Activated CD8-positive, alpha-beta T cell treated with anti-CD3 and anti-CD28 coated beads for 36 hours (primary cell): ENCODE measurements at regions not wholly inside any gene's neighbourhood (a gene's known extent, or its start where the extent isn't known, plus 50 kb on each side); places are given as distances from the start of the nearest gene placed in this dataset.

Source experiments
- ATAC-seq: fragments of 200-7000 bp; cut with Tn5 transposase; one replicate; pipeline ENCODE4 v1.10.0; 2021; ENCODE audit warnings: mild to moderate bottlenecking, moderate library complexity
- CTCF ChIA-PET: fragments of 350-600 bp; sonication (Branson Sonifier 250); formaldehyde crosslinking; loops from one replicate; lab custom pipeline; 2021; ENCODE audit warnings: antibody characterized with exemption; lab: Charles Lee
- POLR2A ChIA-PET: fragments of 350-600 bp; sonication (Branson Sonifier 250); formaldehyde crosslinking; loops from one replicate; lab custom pipeline; 2021; ENCODE audit warnings: antibody characterized with exemption; lab: Charles Lee
- DNase-seq: peaks from one replicate; pipeline ENCODE4 v3.0.0-alpha.2; 2020
- H3K27ac Mint-ChIP-seq: one replicate; pipeline ENCODE4 v1.8.0; 2021; ENCODE audit warnings: mild to moderate bottlenecking, mixed read lengths
- H3K27me3 Mint-ChIP-seq: one replicate; pipeline ENCODE4 v1.8.0; 2021; ENCODE audit warnings: mixed read lengths
- H3K36me3 Mint-ChIP-seq: one replicate; pipeline ENCODE4 v1.8.0; 2021; ENCODE audit warnings: low read depth, mixed read lengths
- H3K4me1 Mint-ChIP-seq: one replicate; pipeline ENCODE4 v1.8.0; 2021; ENCODE audit warnings: low read depth, mixed read lengths
- H3K4me3 Mint-ChIP-seq: one replicate; pipeline ENCODE4 v1.8.0; 2021; ENCODE audit warnings: mild to moderate bottlenecking, moderate library complexity, mixed read lengths
- H3K9me3 Mint-ChIP-seq: one replicate; pipeline ENCODE4 v1.8.0; 2021; ENCODE audit warnings: mixed read lengths
- CTCF ChIP-seq: fragments of 200-600 bp; IDR thresholded peaks from one replicate; pipeline ENCODE4 v1.8.0; 2022; ENCODE audit warnings: antibody characterized with exemption, mild to moderate bottlenecking
- intact Hi-C: fragments of 100-400 bp; cut with micrococcal nuclease; formaldehyde crosslinking; loops from one replicate; pipeline ENCODE4 v1.10.0; 2022

DNA sequence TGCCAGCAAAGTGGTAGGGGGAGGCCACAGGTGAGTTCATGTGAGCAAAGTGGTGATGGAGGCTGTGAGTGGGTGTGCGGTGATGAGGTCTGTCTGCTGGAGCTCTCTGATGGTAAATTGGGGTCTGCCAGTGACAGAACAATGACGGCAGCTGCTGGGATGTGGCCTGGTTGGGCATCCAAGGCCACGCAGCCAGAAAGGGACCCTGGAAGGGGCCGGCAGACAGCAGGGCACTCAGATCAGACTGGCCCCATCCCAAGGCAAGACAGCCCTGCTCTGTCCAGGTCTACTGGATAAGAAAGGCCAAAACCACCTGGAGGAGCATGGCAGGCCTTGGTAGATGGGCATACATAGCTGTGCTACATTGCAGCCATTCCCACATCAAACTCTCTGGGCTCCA, 412.9 kb upstream of the RGMB start:
- H3K36me3 Mint-ChIP-seq: no peaks in the 10 kb centered on the region
- ChIA-PET CTCF (no interaction called here), POLR2A (no interaction called here)
- no peaks in the 10 kb centered on the region for H3K27me3 Mint-ChIP-seq
- no peak for TF ChIP-seq CTCF
- no peak overlapping the region for H3K27ac Mint-ChIP-seq
- DNase-seq (no peak), ATAC-seq (no peak)
- no peaks in the 10 kb centered on the region for H3K4me1 Mint-ChIP-seq
- no peak overlapping the region for H3K4me3 Mint-ChIP-seq
- intact Hi-C loops: no loop called here
- no peaks in the 10 kb centered on the region for H3K9me3 Mint-ChIP-seq

DNA sequence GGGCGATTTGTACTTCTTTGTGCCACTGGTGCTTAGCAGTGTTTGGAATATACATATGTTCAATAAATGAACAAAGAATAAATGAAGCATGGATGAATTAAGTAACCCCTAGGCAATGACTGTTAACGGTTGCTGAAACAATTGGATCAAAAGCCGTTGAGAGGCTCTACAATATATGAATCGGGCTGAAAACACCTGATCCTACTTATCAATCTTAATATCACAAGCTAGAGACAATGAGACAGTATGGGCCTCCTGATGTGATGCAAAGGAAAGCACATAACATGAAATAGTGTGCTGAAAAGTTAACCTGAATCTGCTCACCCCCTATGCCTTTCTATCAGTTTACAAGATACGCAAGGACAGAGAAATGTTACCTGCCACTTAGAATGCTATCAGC, 410.3 kb upstream of the RGMB start:
- TF ChIP-seq CTCF: no peak
- DNase-seq: no peak
- ATAC-seq: no peak
- no peaks in the 10 kb centered on the region for H3K27me3 Mint-ChIP-seq
- no peaks in the 10 kb centered on the region for H3K36me3 Mint-ChIP-seq
- no peaks in the 10 kb centered on the region for H3K4me1 Mint-ChIP-seq
- intact Hi-C loops: no loop called here
- H3K27ac Mint-ChIP-seq: no peak overlapping the region
- CTCF ChIA-PET: no interaction called here
- H3K9me3 Mint-ChIP-seq: no peaks in the 10 kb centered on the region
- H3K4me3 Mint-ChIP-seq: no peak overlapping the region
- POLR2A ChIA-PET: no interaction called here

DNA sequence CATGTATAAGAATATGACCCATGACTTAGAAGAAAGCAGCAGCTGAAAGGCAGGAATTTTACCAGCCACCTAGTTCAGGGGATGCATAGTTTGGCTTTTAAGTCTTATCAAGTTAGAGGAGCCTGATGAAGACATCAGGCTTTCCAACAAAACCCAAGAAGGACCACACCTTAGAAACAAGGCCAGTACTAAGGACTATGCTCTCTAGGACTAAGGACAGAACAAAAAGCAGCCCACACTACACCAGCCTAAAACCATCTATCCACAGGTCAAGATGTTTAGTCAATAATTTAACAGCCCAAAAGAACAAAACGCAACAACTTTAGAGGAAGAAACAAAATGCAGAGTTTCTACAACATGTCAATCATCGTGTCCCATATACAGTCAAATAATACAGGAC, 408.9 kb upstream of the RGMB start:
- no peak for ATAC-seq
- no peak overlapping the region for H3K27ac Mint-ChIP-seq
- no peak for TF ChIP-seq CTCF

DNA sequence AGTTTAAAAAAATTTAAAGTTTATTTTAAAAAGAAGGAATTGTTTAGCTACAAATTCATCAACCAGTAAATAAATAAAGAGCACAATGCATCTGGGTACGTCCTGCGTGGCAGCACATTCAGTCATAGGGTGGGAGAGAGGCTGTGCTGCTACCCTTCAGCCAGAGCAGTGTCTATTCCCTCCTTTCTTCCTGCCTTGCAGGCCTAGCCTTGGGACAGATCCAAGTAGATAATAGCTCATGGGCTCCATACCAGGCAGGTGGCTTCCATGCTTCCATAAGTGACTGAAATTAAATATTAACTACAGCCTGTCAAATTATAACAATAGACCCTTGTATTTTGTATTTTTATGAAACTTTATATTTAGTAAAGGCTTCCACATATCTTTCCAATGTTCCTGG, 408.3 kb upstream of the RGMB start:
- Mint-ChIP-seq H3K27ac (no peak overlapping the region), H3K9me3 (no peaks in the 10 kb centered on the region), H3K36me3 (no peaks in the 10 kb centered on the region), H3K4me1 (no peaks in the 10 kb centered on the region), H3K27me3 (no peaks in the 10 kb centered on the region), H3K4me3 (no peak overlapping the region)
- CTCF ChIA-PET: interaction anchor here (1.1 kb wide), 1 partner anchor 120 kb away, joined by 3 read pairs; no protein-coding TSS in a partner anchor
- TF ChIP-seq CTCF: no peak
- POLR2A ChIA-PET: no interaction called here
- no peak for ATAC-seq
- intact Hi-C loops: no loop called here
- no peak for DNase-seq

More for the DNA sequence above, 408.9 kb upstream of the RGMB start:
- Mint-ChIP-seq H3K27me3 (no peaks in the 10 kb centered on the region), H3K36me3 (no peaks in the 10 kb centered on the region), H3K4me1 (no peaks in the 10 kb centered on the region), H3K9me3 (no peaks in the 10 kb centered on the region), H3K4me3 (no peak overlapping the region)
- ChIA-PET POLR2A (no interaction called here), CTCF (no interaction called here)
- DNase-seq: no peak
- intact Hi-C loops: no loop called here

DNA sequence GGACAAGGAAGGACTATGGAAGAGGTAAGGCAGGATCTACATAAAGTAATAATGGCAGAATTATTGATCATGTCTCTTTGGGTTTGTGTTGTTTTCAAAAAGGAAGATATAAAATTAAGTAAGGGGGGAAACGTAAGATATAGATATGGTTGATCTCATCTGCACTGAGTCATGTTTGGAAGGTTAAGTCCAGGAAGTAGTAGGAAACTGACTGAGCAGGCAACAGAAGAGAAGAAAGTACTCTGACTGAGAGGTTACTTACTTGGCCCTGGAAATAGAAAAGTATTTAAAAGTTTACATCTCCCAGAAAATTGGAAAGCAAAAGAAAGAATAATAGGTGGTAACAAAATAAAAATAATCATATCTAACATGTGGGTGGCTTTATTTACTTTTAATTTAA, 405.3 kb upstream of the RGMB start:
- POLR2A ChIA-PET: no interaction called here
- H3K27me3 Mint-ChIP-seq: no peaks in the 10 kb centered on the region
- CTCF ChIA-PET: no interaction called here
- H3K27ac Mint-ChIP-seq: no peak overlapping the region
- no peaks in the 10 kb centered on the region for H3K36me3 Mint-ChIP-seq
- no peak for ATAC-seq
- intact Hi-C loops: no loop called here
- no peaks in the 10 kb centered on the region for H3K4me1 Mint-ChIP-seq
- H3K9me3 Mint-ChIP-seq: no peaks in the 10 kb centered on the region
- DNase-seq: no peak
- no peak for TF ChIP-seq CTCF
- H3K4me3 Mint-ChIP-seq: no peak overlapping the region
